ENCODE measurements at regions not wholly inside any gene's neighbourhood (a gene's known extent, or its start where the extent isn't known, plus 50 kb on each side); places are given as distances from the start of the nearest gene placed in this dataset.

GRCh38 chr5:18057725-18058124 is 423.5 kb downstream of the TAF11L14 start:
- H3K27me3 ChIP-seq (ENCODE audit: control insufficient read depth in 3 of 3, insufficient read depth in 3 of 3, low read length in 2 of 3), result no peaks in the 10 kb centered on the region
- ATAC-seq (ENCODE audit: insufficient read depth, low FRiP score) (no peak), DNase-seq (no peak)
- no peak overlapping the region for H3K4me3 ChIP-seq
- WGBS, 2 donors, result 81 to 85% methylated on average over 3 of the region's 3 CpGs
- H3K4me1 ChIP-seq (ENCODE audit: control insufficient read depth in 5 of 5, insufficient read depth in 5 of 5, low read length in 5 of 5), result no peaks in the 10 kb centered on the region
- H3K9ac ChIP-seq (ENCODE audit: insufficient read depth in 1 of 2, low read length in 2 of 2), result no peak overlapping the region
- no peak for TF ChIP-seq CTCF (IDR thresholded peaks at IDR 0.05; ENCODE audit: control extremely low read depth, extremely low read depth)
- no peaks in the 10 kb centered on the region for H3K9me3 ChIP-seq (ENCODE audit: control insufficient read depth in 4 of 4, insufficient read depth in 3 of 4, low read length in 3 of 4)
- H3K36me3 ChIP-seq (ENCODE audit: control insufficient read depth in 4 of 4, insufficient read depth in 4 of 4, low read length in 4 of 4), result no peaks in the 10 kb centered on the region
- no peak overlapping the region for H3K27ac ChIP-seq (ENCODE audit: low read depth in 1 of 2, low read length in 1 of 2)

DNA sequence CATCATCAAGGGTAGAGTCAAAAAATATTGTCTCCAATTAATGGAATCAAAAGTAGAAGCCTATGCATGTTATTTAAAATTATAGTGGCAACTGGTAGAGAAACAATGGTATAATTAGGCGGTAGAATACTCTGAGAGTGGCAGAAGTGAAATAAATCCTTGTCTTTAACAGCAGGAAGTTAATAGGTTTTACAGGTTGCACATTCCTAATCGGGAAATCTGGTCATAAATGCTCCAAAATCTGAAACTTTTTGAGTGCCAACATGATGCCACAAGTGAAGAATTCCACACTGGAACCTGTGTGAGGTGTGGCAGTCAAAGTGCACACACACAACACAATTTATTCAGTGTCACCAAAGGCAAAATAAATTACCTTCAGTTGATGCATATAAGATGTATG is 433.4 kb downstream of the TAF11L14 start:
- H3K9ac ChIP-seq (ENCODE audit: insufficient read depth in 1 of 2, low read length in 2 of 2), result no peak overlapping the region
- no peaks in the 10 kb centered on the region for H3K36me3 ChIP-seq (ENCODE audit: control insufficient read depth in 4 of 4, insufficient read depth in 4 of 4, low read length in 4 of 4)
- no peak for TF ChIP-seq CTCF (IDR thresholded peaks at IDR 0.05; ENCODE audit: control extremely low read depth, extremely low read depth)
- H3K27ac ChIP-seq (ENCODE audit: low read depth in 1 of 2, low read length in 1 of 2), result no peak overlapping the region
- H3K4me3 ChIP-seq, result no peak overlapping the region
- H3K9me3 ChIP-seq (ENCODE audit: control insufficient read depth in 4 of 4, insufficient read depth in 3 of 4, low read length in 3 of 4), result no peaks in the 10 kb centered on the region
- DNase-seq, result no peak
- H3K27me3 ChIP-seq (ENCODE audit: control insufficient read depth in 3 of 3, insufficient read depth in 3 of 3, low read length in 2 of 3), result no peaks in the 10 kb centered on the region
- H3K4me1 ChIP-seq (ENCODE audit: control insufficient read depth in 5 of 5, insufficient read depth in 5 of 5, low read length in 5 of 5), result no peaks in the 10 kb centered on the region
- ATAC-seq (ENCODE audit: insufficient read depth, low FRiP score), result no peak
- 62 to 71% methylated on average over 2 of the region's 2 CpGs for WGBS, 2 donors

GRCh38 chr5:18068826-18069225 is 434.6 kb downstream of the TAF11L14 start:
- H3K4me3 ChIP-seq, result no peak overlapping the region
- no peaks in the 10 kb centered on the region for H3K4me1 ChIP-seq (ENCODE audit: control insufficient read depth in 5 of 5, insufficient read depth in 5 of 5, low read length in 5 of 5)
- WGBS, 2 donors, result 90 to 95% methylated on average over 5 of the region's 5 CpGs
- no peak for DNase-seq
- ATAC-seq (ENCODE audit: insufficient read depth, low FRiP score), result no peak
- H3K9ac ChIP-seq (ENCODE audit: insufficient read depth in 1 of 2, low read length in 2 of 2), result no peak overlapping the region
- H3K27me3 ChIP-seq (ENCODE audit: control insufficient read depth in 3 of 3, insufficient read depth in 3 of 3, low read length in 2 of 3), result no peaks in the 10 kb centered on the region
- H3K9me3 ChIP-seq (ENCODE audit: control insufficient read depth in 4 of 4, insufficient read depth in 3 of 4, low read length in 3 of 4), result no peaks in the 10 kb centered on the region
- no peaks in the 10 kb centered on the region for H3K36me3 ChIP-seq (ENCODE audit: control insufficient read depth in 4 of 4, insufficient read depth in 4 of 4, low read length in 4 of 4)
- no peak overlapping the region for H3K27ac ChIP-seq (ENCODE audit: low read depth in 1 of 2, low read length in 1 of 2)
- no peak for TF ChIP-seq CTCF (IDR thresholded peaks at IDR 0.05; ENCODE audit: control extremely low read depth, extremely low read depth)

- TF ChIP-seq CTCF (IDR thresholded peaks at IDR 0.05; ENCODE audit: control extremely low read depth, extremely low read depth), result no peak
- no peak overlapping the region for H3K4me3 ChIP-seq
- WGBS, 2 donors, result 83 to 92% methylated on average over 2 of the region's 2 CpGs
These were observed 435.5 kb downstream of the TAF11L14 start for GRCh38 chr5:18069790-18070189.

More at GRCh38 chr5:18069790-18070189, 435.5 kb downstream of the TAF11L14 start:
- Histone ChIP-seq H3K4me1 (ENCODE audit: control insufficient read depth in 5 of 5, insufficient read depth in 5 of 5, low read length in 5 of 5) (no peaks in the 10 kb centered on the region), H3K27ac (ENCODE audit: low read depth in 1 of 2, low read length in 1 of 2) (no peak overlapping the region), H3K27me3 (ENCODE audit: control insufficient read depth in 3 of 3, insufficient read depth in 3 of 3, low read length in 2 of 3) (no peaks in the 10 kb centered on the region), H3K36me3 (ENCODE audit: control insufficient read depth in 4 of 4, insufficient read depth in 4 of 4, low read length in 4 of 4) (no peaks in the 10 kb centered on the region), H3K9ac (ENCODE audit: insufficient read depth in 1 of 2, low read length in 2 of 2) (no peak overlapping the region), H3K9me3 (ENCODE audit: control insufficient read depth in 4 of 4, insufficient read depth in 3 of 4, low read length in 3 of 4) (no peaks in the 10 kb centered on the region)
- DNase-seq (no peak), ATAC-seq (ENCODE audit: insufficient read depth, low FRiP score) (no peak)
